ENCODE measurements at regions not wholly inside any gene's neighbourhood (a gene's known extent, or its start where the extent isn't known, plus 50 kb on each side); places are given as distances from the start of the nearest gene placed in this dataset.
A peak's percentile ranks its signal among the peaks of the same experiment; 100 is the strongest.

DNA sequence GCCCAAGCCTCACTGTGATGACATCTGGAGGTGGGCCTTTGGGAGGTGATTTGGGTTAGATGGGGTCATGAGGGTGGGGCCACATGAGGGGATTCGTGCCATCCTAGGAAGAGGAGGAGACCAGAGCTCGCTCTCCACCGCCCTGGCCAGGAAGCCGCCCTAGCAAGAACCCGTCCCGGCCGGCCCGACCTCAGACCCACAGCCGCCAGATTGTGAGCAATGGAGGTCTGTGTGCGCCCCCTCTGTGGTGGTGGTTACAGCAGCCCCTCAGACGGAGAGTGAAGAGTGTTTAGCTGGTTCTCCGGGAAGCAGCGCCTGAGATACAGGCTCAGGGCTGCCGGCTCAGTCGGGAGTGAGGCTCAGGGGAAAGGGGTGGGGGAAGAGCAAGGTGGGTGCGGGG, 83.3 kb downstream of the RTP5 start:
- Histone ChIP-seq H3K27me3 (peaks cover 0 to 21% (median 0%) of the 10 kb centered on the region in 3 donors), H3K9me3 (no peaks in the 10 kb centered on the region), H3K36me3 (no peaks in the 10 kb centered on the region), H3K4me3 (no peak overlapping the region), H3K4me1 (peaks cover 0 to 9% (median 4%) of the 10 kb centered on the region in 4 donors), H3K27ac (no peak overlapping the region)
- WGBS, 2 donors: 88 to 91% methylated on average over 16 of the region's 16 CpGs
- DNase-seq: peak; percentile 41
- intact Hi-C loops (cut with DNase I): no loop called here
- TF ChIP-seq POLR2AphosphoS5 (IDR thresholded peaks at IDR 0.05) (no peak), POLR2A (IDR thresholded peaks at IDR 0.05) (no peak), EP300 (IDR thresholded peaks at IDR 0.05) (no peak)
- TF ChIP-seq, protein P1, sequence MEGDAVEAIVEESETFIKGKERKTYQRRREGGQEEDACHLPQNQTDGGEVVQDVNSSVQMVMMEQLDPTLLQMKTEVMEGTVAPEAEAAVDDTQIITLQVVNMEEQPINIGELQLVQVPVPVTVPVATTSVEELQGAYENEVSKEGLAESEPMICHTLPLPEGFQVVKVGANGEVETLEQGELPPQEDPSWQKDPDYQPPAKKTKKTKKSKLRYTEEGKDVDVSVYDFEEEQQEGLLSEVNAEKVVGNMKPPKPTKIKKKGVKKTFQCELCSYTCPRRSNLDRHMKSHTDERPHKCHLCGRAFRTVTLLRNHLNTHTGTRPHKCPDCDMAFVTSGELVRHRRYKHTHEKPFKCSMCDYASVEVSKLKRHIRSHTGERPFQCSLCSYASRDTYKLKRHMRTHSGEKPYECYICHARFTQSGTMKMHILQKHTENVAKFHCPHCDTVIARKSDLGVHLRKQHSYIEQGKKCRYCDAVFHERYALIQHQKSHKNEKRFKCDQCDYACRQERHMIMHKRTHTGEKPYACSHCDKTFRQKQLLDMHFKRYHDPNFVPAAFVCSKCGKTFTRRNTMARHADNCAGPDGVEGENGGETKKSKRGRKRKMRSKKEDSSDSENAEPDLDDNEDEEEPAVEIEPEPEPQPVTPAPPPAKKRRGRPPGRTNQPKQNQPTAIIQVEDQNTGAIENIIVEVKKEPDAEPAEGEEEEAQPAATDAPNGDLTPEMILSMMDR (IDR thresholded peaks at IDR 0.05): no peak

DNA sequence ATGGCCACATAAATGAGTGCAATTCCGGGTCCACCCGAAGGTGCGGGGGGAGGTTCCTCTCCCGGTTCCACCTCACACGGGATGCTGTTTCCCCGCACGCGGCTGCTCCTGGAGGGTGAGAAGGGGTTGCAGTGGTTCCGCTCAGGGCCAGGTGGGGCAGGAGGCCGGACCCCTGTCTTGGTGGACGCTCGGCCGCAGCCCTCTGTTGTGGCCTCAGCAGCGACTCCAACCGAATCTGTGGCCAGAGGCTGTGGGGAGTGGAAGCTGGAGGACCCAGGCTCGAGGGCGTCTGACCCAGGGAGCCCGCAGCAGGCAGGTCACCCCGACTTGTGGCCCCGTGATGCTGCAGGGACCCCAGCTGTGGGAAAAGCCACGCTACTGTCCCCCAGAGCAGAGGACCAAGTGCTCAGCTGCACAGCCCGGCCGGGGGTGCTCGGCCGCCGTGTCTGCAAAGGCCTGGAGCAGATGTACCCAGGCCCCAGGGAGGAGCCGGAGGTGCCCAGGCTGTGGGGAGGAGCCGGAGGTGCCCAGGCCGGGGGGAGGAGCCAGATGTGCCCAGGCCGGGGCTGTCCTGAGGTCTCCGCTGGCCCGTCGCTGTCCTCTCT, 83.9 kb downstream of the RTP5 start:
- TF ChIP-seq POLR2AphosphoS5 (IDR thresholded peaks at IDR 0.05): no peak
- TF ChIP-seq EP300 (IDR thresholded peaks at IDR 0.05): no peak
- no peak for TF ChIP-seq POLR2A (IDR thresholded peaks at IDR 0.05)
- TF ChIP-seq, protein P1 (IDR thresholded peaks at IDR 0.05): no peak
- Histone ChIP-seq H3K9me3 (no peaks in the 10 kb centered on the region), H3K36me3 (no peaks in the 10 kb centered on the region), H3K27me3 (peaks cover 0 to 19% (median 0%) of the 10 kb centered on the region in 3 donors), H3K27ac (no peak overlapping the region), H3K4me1 (peaks cover 0 to 9% (median 4%) of the 10 kb centered on the region in 4 donors), H3K4me3 (no peak overlapping the region)
- peak; percentile 58 for DNase-seq
- WGBS, 2 donors: 92 to 95% methylated on average over 33 of the region's 33 CpGs
- intact Hi-C loops (cut with DNase I): no loop called here

DNA sequence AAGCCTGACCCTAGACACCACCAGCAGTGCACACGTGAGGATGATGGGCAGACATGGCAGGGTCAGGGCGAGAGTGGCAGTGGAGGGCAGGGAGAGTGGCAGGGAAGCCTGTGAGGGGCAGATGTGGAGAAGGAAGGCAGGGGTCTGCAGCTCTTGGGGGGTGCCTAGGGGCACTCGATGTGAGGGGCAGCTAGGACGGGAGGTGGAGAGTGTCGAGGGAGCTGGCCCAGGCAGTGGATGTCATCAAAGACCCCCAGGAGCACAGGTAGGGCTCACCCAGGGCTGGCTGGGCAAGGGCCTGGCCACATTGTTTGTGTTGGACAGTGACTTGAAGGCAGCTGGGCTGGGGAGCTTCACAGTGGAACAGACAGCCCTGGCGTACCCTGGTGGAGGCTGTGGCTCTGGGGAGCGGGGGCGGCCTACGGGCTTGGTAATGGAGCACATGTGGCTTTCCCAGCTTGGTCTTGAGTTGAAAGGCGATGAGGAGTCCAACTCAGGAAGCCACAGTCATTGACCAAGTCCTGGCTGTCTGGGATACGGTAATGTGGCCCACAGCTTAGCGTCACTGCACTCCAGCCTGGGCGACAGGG, 87.1 kb downstream of the RTP5 start:
- H3K4me1 ChIP-seq: no peaks in the 10 kb centered on the region
- TF ChIP-seq EP300 (IDR thresholded peaks at IDR 0.05) (no peak), POLR2AphosphoS5 (IDR thresholded peaks at IDR 0.05) (no peak), POLR2A (IDR thresholded peaks at IDR 0.05) (no peak)
- TF ChIP-seq, protein P1 (IDR thresholded peaks at IDR 0.05): no peak
- no peaks in the 10 kb centered on the region for H3K27me3 ChIP-seq
- no peaks in the 10 kb centered on the region for H3K9me3 ChIP-seq
- intact Hi-C loops (cut with DNase I): no loop called here
- H3K36me3 ChIP-seq: no peaks in the 10 kb centered on the region
- no peak overlapping the region for H3K4me3 ChIP-seq
- 89 to 93% methylated on average over 13 of the region's 13 CpGs for WGBS, 2 donors
- peak; percentile 59 for DNase-seq
- no peak overlapping the region for H3K27ac ChIP-seq

DNA sequence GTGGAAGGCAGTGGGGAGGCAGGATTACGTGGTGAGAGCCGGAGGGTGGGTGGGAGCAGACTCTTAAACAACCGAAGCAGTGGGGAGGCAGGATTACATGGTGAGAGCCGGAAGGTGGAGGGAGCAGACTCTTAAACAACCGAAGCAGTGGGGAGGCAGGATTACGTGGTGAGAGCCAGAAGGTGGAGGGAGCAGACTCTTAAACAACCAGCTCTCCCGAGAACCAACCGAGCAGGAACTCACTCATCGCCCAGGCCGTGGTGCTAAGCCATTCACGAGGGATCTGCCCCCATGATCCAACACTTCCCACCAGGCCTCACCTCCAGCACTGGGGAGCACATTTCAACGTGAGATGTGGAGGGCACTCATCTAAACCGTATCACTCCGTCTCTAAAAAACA, 87.7 kb downstream of the RTP5 start:
- 88 to 90% methylated on average over 14 of the region's 14 CpGs for WGBS, 2 donors
- intact Hi-C loops (cut with DNase I): no loop called here
- no peaks in the 10 kb centered on the region for H3K9me3 ChIP-seq
- H3K36me3 ChIP-seq: no peaks in the 10 kb centered on the region
- H3K4me3 ChIP-seq: no peak overlapping the region
- H3K27me3 ChIP-seq: no peaks in the 10 kb centered on the region
- H3K4me1 ChIP-seq: no peaks in the 10 kb centered on the region
- H3K27ac ChIP-seq: no peak overlapping the region
- DNase-seq: peak; percentile 35
- TF ChIP-seq EP300 (IDR thresholded peaks at IDR 0.05) (no peak), POLR2AphosphoS5 (IDR thresholded peaks at IDR 0.05) (no peak), POLR2A (IDR thresholded peaks at IDR 0.05) (no peak)
- TF ChIP-seq, protein P1 (IDR thresholded peaks at IDR 0.05): no peak
